Stomach (tissue), 8 donors: ENCODE measurements at regions not wholly inside any gene's neighbourhood (a gene's known extent, or its start where the extent isn't known, plus 50 kb on each side); places are given as distances from the start of the nearest gene placed in this dataset.

ENCODE experiments used
- DNase-seq, 2 donors: peaks; one replicate each; pipeline versions ENCODE4 v3.0.0 to v3.0.0-alpha.2; 2013 to 2019
- H3K27ac ChIP-seq, 5 donors: fragments of 200-600 bp in 4 of 5; sonication (generic) in 4 of 5; one replicate each; pipeline ENCODE4 v1.5.1; 2013 to 2019; ENCODE audit warnings: mild to moderate bottlenecking in 1 of 5, moderate library complexity in 1 of 5
- H3K27me3 ChIP-seq, 3 donors: fragments of 200-600 bp; sonication (generic); one replicate each; pipeline ENCODE4 v1.5.1; 2017 to 2019; ENCODE audit warnings: mixed run types in 1 of 3
- H3K36me3 ChIP-seq, 4 donors: fragments of 200-600 bp; sonication (generic); 1 replicate in 3 of 4; 2 replicates in 1 of 4; pipeline ENCODE4 v1.5.1; 2016 to 2019
- H3K4me1 ChIP-seq, 4 donors: fragments of 200-600 bp; sonication (generic); one replicate each; pipeline ENCODE4 v1.5.1; 2016 to 2019
- H3K4me3 ChIP-seq, 4 donors: fragments of 200-600 bp; sonication (generic) in 3 of 4; one replicate each; pipeline ENCODE4 v1.5.1; 2016 to 2019; ENCODE audit warnings: mild to moderate bottlenecking in 1 of 4
- H3K9me3 ChIP-seq, 4 donors: fragments of 200-600 bp; sonication (generic); one replicate each; pipeline ENCODE4 v1.5.1; 2016 to 2019
- CTCF ChIP-seq, 7 experiments: fragments of 450-650 bp in 4 of 7; fragments of 200-600 bp in 3 of 7; sonication (generic) in 3 of 7; IDR thresholded peaks; one replicate each; pipeline ENCODE4 v1.5.1; 2016 to 2019; ENCODE audit warnings: antibody characterized with exemption in 7 of 7, control low read depth in 2 of 7, mild to moderate bottlenecking in 1 of 7
- EP300 ChIP-seq: sonication (generic); formaldehyde crosslinking; IDR thresholded peaks from one replicate; pipeline ENCODE4 v1.6.1; 2017; ENCODE audit warnings: antibody characterized with exemption
- POLR2A ChIP-seq, 4 donors: fragments of 450-650 bp; IDR thresholded peaks; one replicate each; pipeline ENCODE4 v1.6.1; 2016; ENCODE audit warnings: antibody characterized with exemption in 4 of 4, control low read depth in 2 of 4, mild to moderate bottlenecking in 1 of 4, moderate library complexity in 1 of 4
- POLR2AphosphoS5 ChIP-seq, 3 donors: sonication (generic); formaldehyde crosslinking; IDR thresholded peaks; one replicate each; pipeline ENCODE4 v1.6.1; 2016; ENCODE audit warnings: antibody characterized with exemption in 3 of 3
- WGBS, 5 donors: extraction: QIAGEN DNeasy Blood & Tissue Kit in 3 of 5; methylation state at CpG; one replicate each; pipeline versions ENCODE4 v1.1.5 to v1.1.7; 2013 to 2018; 5-methylcytosine and 5-hydroxymethylcytosine counted together
- intact Hi-C: fragments of 100-400 bp; cut with DNase I; formaldehyde crosslinking; loops from one replicate; pipeline ENCODE4 v1.15.1; 2023; ENCODE audit warnings: low total_unique reads
- donor health status: healthy with polysubstance abuse.
- donor health status: Bipolar disorder and iron deficiency.
- donor health status: healthy.

GRCh38 chr14:97368049-97368448 is 570.9 kb downstream of the VRK1 start:
- no peaks in the 10 kb centered on the region for H3K4me1 ChIP-seq
- H3K36me3 ChIP-seq = no peaks in the 10 kb centered on the region
- no peak overlapping the region for H3K27ac ChIP-seq
- WGBS, 5 donors = 74 to 78% (median 76%) methylated on average over 7 of the region's 7 CpGs
- no peak for DNase-seq
- H3K27me3 ChIP-seq = no peaks in the 10 kb centered on the region
- peaks cover 0 to 5% (median 0%) of the 10 kb centered on the region in 4 donors for H3K9me3 ChIP-seq
- no peak overlapping the region for H3K4me3 ChIP-seq
- intact Hi-C loops = no loop called here
- no peak for TF ChIP-seq POLR2A (IDR thresholded peaks at IDR 0.05)
- no peak for TF ChIP-seq EP300
- no peak for TF ChIP-seq CTCF (IDR thresholded peaks at IDR 0.05)
- no peak for TF ChIP-seq POLR2AphosphoS5 (IDR thresholded peaks at IDR 0.05)

DNA sequence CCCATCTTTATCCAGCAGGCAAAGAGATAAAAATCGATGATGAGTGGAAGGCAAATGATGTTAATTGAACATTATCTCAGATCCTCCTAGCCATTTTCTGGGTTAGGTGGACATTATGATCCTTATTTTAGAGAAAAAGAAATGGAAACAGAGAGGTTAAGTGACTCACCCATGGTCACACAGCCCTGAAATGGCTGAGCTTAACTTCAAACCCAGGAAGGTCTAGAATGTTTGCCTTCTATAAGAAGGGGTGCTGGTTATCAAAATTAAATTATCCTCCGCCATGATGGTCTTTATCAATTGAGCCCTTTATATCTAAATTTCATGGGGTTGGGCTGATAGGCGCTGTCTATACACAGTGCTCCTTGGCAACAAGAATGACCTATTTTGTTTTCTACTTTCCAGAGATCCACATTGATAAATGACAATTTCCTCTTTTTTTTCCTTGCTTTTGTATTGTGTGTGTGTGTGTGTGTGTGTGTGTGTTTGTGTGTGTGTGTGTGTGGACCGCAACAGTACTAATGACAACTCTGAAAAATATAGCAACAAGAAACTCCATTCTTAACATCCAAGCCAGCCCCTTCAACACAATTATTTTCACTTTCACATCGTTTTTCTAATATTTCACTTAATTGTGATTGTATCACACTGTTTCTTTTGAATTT is 571.9 kb downstream of the VRK1 start:
- TF ChIP-seq CTCF (IDR thresholded peaks at IDR 0.05) (no peak), EP300 (no peak), POLR2A (IDR thresholded peaks at IDR 0.05) (no peak), POLR2AphosphoS5 (IDR thresholded peaks at IDR 0.05) (no peak)
- no peaks in the 10 kb centered on the region for H3K4me1 ChIP-seq
- 76 to 81% (median 80%) methylated on average over 5 of the region's 5 CpGs for WGBS, 5 donors
- no peak for DNase-seq
- H3K27ac ChIP-seq = no peak overlapping the region
- H3K36me3 ChIP-seq = no peaks in the 10 kb centered on the region
- intact Hi-C loops = no loop called here
- H3K27me3 ChIP-seq = no peaks in the 10 kb centered on the region
- peaks cover 0 to 5% (median 0%) of the 10 kb centered on the region in 4 donors for H3K9me3 ChIP-seq
- no peak overlapping the region for H3K4me3 ChIP-seq

DNA sequence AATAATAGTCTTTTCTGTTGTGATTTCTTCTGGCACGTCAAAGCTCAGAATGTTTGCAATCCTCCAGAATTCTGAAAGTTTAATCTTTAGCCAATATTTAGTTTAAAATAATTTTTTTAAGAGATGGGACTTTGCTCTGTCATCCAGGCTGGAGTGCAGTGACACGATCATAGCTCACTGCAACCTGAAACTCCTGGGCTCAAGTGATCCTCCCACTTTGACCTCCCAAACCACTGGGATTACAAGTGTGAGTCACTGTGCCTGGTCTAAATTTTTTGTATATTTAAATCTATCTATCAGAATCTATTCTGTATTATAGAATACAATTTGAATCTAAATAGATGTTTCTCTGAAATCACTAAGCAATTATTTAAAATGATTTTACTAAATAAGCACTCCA is 572.7 kb downstream of the VRK1 start:
- intact Hi-C loops = no loop called here
- H3K27me3 ChIP-seq = no peaks in the 10 kb centered on the region

GRCh38 chr14:97376310-97376709 is 579.1 kb downstream of the VRK1 start:
- Histone ChIP-seq H3K9me3 (no peaks in the 10 kb centered on the region), H3K36me3 (no peaks in the 10 kb centered on the region), H3K27ac (no peak overlapping the region), H3K4me3 (no peak overlapping the region), H3K27me3 (peaks cover 0 to 10% (median 0%) of the 10 kb centered on the region in 3 donors), H3K4me1 (peaks cover 0 to 6% (median 0%) of the 10 kb centered on the region in 4 donors)
- DNase-seq = no peak
- 82 to 96% (median 92%) methylated on average over 3 of the region's 3 CpGs for WGBS, 5 donors
- TF ChIP-seq POLR2A (IDR thresholded peaks at IDR 0.05) (no peak), POLR2AphosphoS5 (IDR thresholded peaks at IDR 0.05) (no peak), EP300 (no peak), CTCF (IDR thresholded peaks at IDR 0.05) (no peak)
- intact Hi-C loops = no loop called here

More for the DNA sequence above, 572.7 kb downstream of the VRK1 start:
- H3K4me1 ChIP-seq = no peaks in the 10 kb centered on the region
- peaks cover 0 to 5% (median 0%) of the 10 kb centered on the region in 4 donors for H3K9me3 ChIP-seq
- H3K36me3 ChIP-seq = no peaks in the 10 kb centered on the region
- H3K4me3 ChIP-seq = no peak overlapping the region
- TF ChIP-seq CTCF (IDR thresholded peaks at IDR 0.05) (no peak), EP300 (no peak), POLR2AphosphoS5 (IDR thresholded peaks at IDR 0.05) (no peak), POLR2A (IDR thresholded peaks at IDR 0.05) (no peak)
- DNase-seq = no peak
- whole genome bisulfite sequencing, 5 donors = 44 to 65% (median 54%) methylated on average over 2 of the region's 2 CpGs
- no peak overlapping the region for H3K27ac ChIP-seq
